GM12865 (cell line): ENCODE measurements at regions not wholly inside any gene's neighbourhood (a gene's known extent, or its start where the extent isn't known, plus 50 kb on each side); places are given as distances from the start of the nearest gene placed in this dataset.
"Not testable (repeated sequence)": the region's sequence is repeated elsewhere in the genome, so short reads cannot be mapped to it uniquely, and the experiment has no call there.

Experiments used
- DNase-seq: peaks from one replicate; pipeline ENCODE4 v3.0.0; 2010; ENCODE audit warnings: low read depth
- H3K4me3 ChIP-seq: 2 replicates; pipeline ENCODE4 v1.5.1; 2011; ENCODE audit warnings: mild to moderate bottlenecking, low read depth, low read length, control low read depth
- CTCF ChIP-seq: IDR thresholded peaks from 2 replicates; pipeline ENCODE4 v1.5.1; 2011; ENCODE audit warnings: low read length, control low read depth, low read depth, inconsistent platforms; ENCODE audit not compliant: insufficient read depth; ENCODE audit errors: missing control alignments

GRCh38 chr4:42781315-42781714 is 111.2 kb upstream of the GRXCR1 start:
- H3K4me3 ChIP-seq = no peak overlapping the region
- no peak for TF ChIP-seq CTCF
- no peak for DNase-seq

- no peak for DNase-seq
- TF ChIP-seq CTCF = no peak
- H3K4me3 ChIP-seq = no peak overlapping the region
These were observed 114.2 kb upstream of the GRXCR1 start for GRCh38 chr4:42778349-42778748.

GRCh38 chr4:42768125-42768748 is 111.3 kb upstream of the ATP8A1 start:
- no peak overlapping the region for H3K4me3 ChIP-seq
- TF ChIP-seq CTCF = peak; percentile 35
- peak; percentile 57 for DNase-seq

- TF ChIP-seq CTCF = no peak
- no peak for DNase-seq
- no peak overlapping the region for H3K4me3 ChIP-seq
These were observed 110.8 kb upstream of the ATP8A1 start for GRCh38 chr4:42767669-42768068.

- H3K4me3 ChIP-seq = no peak overlapping the region
- TF ChIP-seq CTCF = no peak
- DNase-seq = no peak
These were observed 104.9 kb upstream of the ATP8A1 start for GRCh38 chr4:42761804-42762203.

GRCh38 chr4:42754965-42755364 is 98.1 kb upstream of the ATP8A1 start:
- not testable (repeated sequence) for H3K4me3 ChIP-seq, DNase-seq

- H3K4me3 ChIP-seq = no peak overlapping the region
- DNase-seq = no peak
- TF ChIP-seq CTCF = no peak
These were observed 94.7 kb upstream of the ATP8A1 start for GRCh38 chr4:42751587-42751986.
